RWPE1 (cell line): ENCODE measurements at regions not wholly inside any gene's neighbourhood (a gene's known extent, or its start where the extent isn't known, plus 50 kb on each side); places are given as distances from the start of the nearest gene placed in this dataset.

Experiments used
- CTCF ChIA-PET: fragments of 350-600 bp; sonication (Branson Sonifier 250); formaldehyde crosslinking; extraction: SDS; loops from one replicate; lab custom pipeline; 2021; lab: Yijun Ruan, JAX
- POLR2A ChIA-PET: fragments of 400-600 bp; formaldehyde crosslinking; extraction: SDS; loops from one replicate; lab custom pipeline; 2020; ENCODE audit warnings: antibody characterized with exemption; ENCODE audit not compliant: low non-redundant PET; lab: Yijun Ruan, JAX
- DNase-seq: peaks from one replicate; pipeline ENCODE4 v3.0.0; 2012; ENCODE audit warnings: low spot score
- H3K27ac ChIP-seq: fragments of 450-650 bp; 2 replicates; pipeline ENCODE4 v1.5.1; 2017
- TF ChIP-seq, protein P1 (sequence below): fragments of 450-650 bp; conservative IDR thresholded peaks from 2 replicates; pipeline ENCODE4 v1.5.1; 2017; ENCODE audit warnings: low read depth, mild to moderate bottlenecking

DNA sequence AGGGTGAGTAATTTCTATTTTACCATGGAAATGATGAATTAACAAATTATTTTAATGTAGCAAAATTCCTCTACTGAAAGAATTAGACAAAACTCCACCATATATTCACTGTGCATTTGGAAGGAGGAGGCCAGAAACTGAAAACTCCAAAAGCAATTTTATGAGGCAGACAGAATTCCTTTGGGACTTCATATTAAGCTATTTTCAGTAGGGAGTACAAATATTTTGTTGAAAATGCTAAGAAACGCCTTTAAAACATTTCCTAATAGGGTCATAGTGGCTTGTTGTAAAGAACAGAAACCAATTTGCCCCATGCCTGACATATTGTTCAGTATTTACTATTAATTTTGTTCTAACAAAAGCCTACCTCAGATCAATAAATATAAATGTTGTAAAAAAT lies 117.8 kb downstream of the TES start:
- ChIA-PET POLR2A (no interaction called here), CTCF (interaction anchor here (0.6 to 0.7 kb wide), 2 partner anchors 11 to 213 kb away, joined by 3 to 4 read pairs; no protein-coding TSS in a partner anchor)

DNA sequence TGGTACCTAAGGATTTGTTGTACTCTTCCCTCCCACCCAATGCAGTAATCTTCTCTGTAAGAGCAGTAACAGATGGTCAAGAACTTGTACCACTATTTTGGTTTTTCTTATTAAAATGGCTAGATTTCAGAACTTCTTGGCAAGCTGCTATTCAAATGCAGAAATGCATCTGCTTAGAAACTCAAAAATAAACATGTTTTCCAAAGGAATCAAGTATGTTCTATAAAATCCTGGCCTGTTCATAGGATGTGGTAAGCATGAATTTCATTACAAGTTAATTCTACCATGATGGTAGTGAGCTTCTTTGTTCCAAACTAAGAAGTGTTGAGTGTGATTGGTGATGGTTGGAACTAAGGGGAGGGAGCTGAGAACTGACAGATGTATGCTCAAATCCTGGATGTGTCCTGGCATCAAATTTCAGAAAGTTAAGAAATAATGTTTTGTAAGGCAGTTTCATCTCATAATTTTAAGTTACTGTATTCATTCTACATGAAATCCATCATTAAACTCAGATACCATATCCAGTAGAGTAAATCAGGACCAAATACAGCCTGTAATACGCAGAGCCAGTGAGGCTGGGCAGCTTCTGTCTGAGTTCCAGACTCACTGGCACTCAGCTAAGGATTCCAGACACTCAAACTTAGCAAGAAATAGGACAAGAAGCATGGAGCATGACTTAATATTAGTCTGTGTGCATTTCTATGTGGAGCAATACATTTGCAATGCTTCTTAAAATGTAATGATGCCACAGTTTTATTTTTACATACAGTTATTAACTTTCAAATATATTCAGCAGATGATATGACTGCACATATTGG lies 119.6 kb downstream of the TES start:
- DNase-seq: no peak
- POLR2A ChIA-PET: no interaction called here
- no peak overlapping the region for H3K27ac ChIP-seq
- CTCF ChIA-PET: no interaction called here
- TF ChIP-seq, protein P1, sequence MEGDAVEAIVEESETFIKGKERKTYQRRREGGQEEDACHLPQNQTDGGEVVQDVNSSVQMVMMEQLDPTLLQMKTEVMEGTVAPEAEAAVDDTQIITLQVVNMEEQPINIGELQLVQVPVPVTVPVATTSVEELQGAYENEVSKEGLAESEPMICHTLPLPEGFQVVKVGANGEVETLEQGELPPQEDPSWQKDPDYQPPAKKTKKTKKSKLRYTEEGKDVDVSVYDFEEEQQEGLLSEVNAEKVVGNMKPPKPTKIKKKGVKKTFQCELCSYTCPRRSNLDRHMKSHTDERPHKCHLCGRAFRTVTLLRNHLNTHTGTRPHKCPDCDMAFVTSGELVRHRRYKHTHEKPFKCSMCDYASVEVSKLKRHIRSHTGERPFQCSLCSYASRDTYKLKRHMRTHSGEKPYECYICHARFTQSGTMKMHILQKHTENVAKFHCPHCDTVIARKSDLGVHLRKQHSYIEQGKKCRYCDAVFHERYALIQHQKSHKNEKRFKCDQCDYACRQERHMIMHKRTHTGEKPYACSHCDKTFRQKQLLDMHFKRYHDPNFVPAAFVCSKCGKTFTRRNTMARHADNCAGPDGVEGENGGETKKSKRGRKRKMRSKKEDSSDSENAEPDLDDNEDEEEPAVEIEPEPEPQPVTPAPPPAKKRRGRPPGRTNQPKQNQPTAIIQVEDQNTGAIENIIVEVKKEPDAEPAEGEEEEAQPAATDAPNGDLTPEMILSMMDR: no peak

More for the DNA sequence above, 117.8 kb downstream of the TES start:
- DNase-seq: no peak
- no peak overlapping the region for H3K27ac ChIP-seq
- TF ChIP-seq, protein P1: no peak

DNA sequence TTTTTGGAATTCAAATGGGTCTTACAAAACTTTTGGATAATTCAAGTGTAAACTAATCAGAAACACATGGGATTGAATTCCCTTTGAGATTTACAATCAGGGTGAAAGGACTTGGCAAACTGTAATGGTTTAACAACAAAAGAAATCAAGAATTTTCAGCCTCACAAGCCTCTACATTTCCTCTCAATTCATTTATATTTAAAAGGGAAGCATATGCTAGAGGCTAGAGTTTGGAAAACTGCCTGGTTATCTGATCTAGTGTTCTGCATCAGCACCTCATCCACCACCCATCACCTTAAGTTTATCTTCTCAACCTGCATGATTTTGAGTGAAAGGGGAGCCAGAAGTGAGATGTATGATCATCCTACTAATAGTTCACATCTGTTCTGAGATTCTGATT lies 120.7 kb downstream of the TES start:
- POLR2A ChIA-PET: no interaction called here
- H3K27ac ChIP-seq: no peak overlapping the region
- no peak for DNase-seq
- TF ChIP-seq, protein P1: no peak
- CTCF ChIA-PET: interaction anchor here (0.9 kb wide), 1 partner anchor 258 kb away, joined by 4 read pairs; no protein-coding TSS in a partner anchor

DNA sequence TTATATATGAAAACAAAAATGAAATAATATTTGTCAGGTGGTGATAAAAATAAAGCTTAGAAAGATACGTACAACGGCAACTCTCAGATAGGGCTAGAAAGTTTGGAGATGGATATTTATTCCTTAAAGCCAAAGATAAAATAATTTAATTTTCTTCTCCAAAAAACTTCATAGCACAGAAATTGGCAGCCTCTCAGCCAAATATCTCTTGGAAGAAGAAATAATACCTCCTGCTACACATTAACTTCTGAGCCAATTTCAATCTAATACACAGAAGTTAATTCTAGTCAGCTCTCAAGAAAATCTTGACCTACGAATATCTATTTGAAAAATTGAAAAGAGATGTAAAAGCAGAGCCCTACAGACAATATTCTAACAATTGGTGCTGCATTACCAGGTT lies 122.4 kb downstream of the TES start:
- TF ChIP-seq, protein P1: no peak
- CTCF ChIA-PET: no interaction called here
- DNase-seq: no peak
- POLR2A ChIA-PET: no interaction called here
- H3K27ac ChIP-seq: no peak overlapping the region

DNA sequence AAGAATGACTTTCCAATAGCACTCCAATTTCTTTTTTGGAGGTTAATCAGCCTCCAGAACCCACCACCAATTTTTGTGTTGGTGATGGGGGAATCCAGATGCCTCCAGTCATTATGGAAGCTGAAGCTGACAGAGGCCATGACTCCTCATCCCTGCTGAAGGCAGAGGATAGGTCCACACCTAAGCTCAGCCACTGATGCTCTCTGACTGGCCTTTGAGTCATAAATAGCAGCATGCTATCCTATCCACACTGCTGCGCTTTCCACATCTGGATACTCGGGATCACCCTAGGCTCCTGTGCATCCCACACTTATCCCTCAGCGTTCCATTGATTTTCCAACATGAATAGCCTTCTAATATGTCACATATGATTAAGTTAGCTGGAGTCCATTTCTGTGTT lies 124.2 kb downstream of the TES start:
- DNase-seq: no peak
- POLR2A ChIA-PET: no interaction called here
- TF ChIP-seq, protein P1: no peak
- CTCF ChIA-PET: interaction anchor here (0.6 kb wide), 1 partner anchor 193 kb away, joined by 3 read pairs; no protein-coding TSS in a partner anchor
- H3K27ac ChIP-seq: no peak overlapping the region

DNA sequence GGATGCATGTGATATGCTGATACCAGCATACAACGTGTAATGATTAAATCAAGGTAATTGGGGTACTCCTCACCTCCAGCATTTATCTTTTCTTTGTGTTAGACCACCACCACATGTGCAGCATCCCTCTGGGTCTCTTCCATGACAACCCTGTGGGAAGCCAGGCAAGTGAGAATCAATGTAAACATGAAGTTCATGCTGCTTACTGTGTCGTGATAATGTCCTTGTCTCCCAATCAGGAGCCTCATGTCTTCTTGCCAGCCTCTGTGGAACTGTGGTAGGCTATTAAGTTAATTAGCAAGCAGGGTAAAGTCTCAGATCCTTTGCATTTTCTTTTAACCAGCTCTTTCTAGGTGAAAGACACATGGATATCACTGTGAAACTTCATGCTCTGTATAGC lies 126.7 kb downstream of the TES start:
- H3K27ac ChIP-seq: no peak overlapping the region
- DNase-seq: no peak
- POLR2A ChIA-PET: no interaction called here
- CTCF ChIA-PET: no interaction called here
- TF ChIP-seq, protein P1: no peak
